NCI-H82 (cell line): ENCODE measurements at regions not wholly inside any gene's neighbourhood (a gene's known extent, or its start where the extent isn't known, plus 50 kb on each side); places are given as distances from the start of the nearest gene placed in this dataset.
"Not testable (repeated sequence)": the region's sequence is repeated elsewhere in the genome, so short reads cannot be mapped to it uniquely, and the experiment has no call there.

ENCODE experiments used
- DNase-seq: peaks from one replicate; lab custom pipeline; 2025; lab: John Stamatoyannopoulos, UW

DNA sequence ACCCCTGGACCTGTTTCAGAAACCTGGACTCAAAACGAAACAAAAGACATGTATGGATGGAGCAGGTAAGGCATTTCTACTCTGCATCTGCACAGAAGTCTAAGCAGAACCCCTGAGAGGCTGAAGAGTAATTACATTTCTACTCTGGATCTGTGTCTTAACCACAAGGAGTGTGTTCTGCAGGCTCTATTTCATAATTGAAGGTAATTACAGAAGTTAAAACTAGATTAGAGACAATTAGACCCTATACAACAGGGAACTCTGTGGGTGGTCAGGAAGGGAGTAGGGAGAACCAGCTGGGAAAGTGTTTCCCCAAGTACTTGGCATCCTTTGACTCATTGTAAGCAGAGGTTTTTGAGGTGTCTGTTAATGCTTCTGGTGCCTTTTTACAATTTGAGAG is 69.8 kb downstream of the IGSF1 start:
- peak; percentile 22 for DNase-seq

DNA sequence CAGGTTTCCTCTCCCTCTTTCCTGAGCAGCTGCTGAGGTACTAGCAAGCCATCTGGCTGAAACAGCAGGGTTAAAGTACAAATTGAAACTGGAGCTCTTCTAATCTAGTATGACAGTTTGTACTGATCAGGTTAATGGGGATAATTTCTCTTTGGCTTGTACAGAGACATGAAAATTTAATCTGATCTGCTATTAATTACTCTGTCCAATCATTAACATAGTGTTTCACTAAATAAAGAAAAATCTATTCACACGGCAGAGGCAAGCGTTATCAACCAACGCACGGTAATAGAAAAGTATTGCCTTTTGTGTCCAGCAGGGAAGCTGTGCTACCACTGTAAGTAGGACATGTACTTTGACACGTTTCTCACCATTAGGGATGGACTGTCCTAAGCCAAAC is 71.1 kb downstream of the IGSF1 start:
- peak; percentile 92 for DNase-seq

DNA sequence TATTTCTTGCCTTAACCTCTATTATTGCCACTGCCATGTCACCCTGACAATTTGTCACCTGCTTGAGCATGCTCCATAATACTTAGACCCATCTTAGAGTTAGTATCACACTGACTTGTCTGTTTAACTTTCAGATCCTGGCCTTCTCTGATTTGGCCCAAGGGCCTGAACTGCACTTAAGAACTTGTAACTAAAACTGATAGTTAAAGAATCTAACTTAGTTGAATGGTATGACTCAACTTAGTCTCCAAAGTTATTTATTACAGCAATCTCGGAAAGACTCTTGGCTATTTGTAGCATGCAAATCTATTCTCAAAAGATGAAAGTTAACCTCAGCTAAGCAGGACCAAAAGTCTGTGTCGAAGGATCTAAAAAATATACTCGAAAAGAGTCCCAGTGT is 72.3 kb downstream of the IGSF1 start:
- DNase-seq = no peak

DNA sequence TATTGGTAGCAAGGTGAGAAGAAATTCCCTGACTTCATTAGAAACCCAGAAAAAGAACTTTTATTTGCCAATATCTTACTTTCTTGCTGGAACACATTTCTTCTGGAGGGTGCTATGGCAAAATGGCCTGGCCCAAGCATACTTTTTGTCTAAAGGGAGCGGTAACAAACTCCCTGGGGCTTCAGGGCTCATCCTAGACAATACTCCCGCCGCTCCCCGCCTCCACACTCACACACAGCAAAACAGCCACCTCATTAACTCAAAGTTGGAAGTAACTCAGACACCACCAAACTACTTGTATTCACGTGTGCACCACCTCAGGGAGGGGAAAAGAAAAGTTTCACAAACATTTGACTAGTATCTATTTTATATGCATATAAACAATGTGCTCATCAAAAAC is 75.7 kb downstream of the IGSF1 start:
- no peak for DNase-seq

DNA sequence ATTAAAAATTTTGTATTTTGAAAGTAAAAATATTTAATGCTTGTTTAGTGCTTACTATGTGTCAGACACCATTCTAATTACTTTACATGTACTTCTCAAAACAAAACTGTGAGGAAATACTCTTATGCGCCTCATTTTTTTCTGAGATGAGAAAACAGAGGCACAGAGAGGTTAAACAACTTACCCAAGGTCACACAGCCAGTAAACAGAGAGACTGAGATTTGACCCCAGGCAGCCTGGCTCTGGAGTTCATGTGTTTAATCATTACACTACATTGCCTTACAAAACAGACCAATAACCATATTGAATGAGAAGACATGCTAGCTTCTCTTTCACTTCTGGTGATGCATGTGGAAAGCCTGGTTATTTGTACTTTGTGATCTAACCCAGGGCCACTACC is 86.3 kb downstream of the IGSF1 start:
- DNase-seq = no peak

DNA sequence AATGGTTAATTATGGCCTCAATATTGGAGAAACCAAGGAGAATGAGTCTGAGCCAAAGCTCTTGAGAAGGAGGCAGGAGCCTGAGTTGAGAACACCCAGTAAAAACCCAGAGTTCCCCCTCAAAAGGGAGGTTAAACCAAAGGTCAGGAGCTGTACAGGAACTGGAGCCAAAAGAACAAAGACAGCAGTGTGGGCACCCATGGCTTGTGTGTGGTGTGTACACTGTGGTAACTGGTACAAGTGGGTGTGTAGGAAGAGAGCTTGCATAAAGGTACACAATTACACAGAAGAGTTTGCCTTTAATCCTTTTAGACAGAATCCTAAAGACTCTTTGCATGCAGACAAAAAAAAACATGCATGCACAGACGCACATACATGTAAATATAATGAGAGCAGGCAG is 87.1 kb downstream of the IGSF1 start:
- no peak for DNase-seq

DNA sequence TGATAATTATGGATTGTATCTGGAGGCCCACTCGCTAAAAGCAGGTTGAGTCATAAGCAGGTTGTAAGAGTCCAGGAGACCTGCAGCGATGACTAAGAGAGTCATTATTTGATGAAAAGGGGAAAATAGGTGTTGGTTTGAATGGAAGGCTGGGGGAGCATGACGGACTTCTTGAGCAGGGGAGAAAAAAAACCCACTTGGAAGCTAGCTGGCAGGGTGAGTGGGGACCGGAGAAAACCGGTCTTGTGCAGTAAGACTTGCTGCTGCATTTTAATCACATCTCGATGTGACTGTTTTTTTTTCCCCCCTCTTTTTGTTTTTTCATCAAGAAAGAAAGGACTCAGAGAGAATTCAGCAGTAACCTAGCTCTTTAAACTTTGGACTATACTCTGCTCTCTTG is 90.0 kb downstream of the IGSF1 start:
- no peak for DNase-seq

DNA sequence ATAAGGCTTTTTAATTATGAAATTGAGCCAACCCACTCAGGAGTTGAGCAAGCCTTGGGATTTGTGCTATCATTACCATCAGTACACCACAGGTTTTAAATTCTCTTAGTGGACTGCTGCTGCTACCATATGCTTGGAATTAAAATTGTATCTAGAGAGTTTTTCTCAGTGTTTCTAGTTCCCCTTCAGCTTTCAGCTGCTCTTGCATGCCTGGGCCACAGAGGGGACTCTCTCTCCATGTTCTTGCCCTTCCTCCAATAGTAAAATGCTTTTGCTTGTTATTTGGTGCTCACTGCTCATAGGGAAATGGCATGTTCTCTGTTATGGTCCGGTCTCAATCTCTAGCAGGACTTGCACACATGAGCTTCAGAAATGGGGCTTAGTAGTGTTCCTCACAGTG is 101.9 kb downstream of the IGSF1 start:
- DNase-seq = peak; percentile 75

DNA sequence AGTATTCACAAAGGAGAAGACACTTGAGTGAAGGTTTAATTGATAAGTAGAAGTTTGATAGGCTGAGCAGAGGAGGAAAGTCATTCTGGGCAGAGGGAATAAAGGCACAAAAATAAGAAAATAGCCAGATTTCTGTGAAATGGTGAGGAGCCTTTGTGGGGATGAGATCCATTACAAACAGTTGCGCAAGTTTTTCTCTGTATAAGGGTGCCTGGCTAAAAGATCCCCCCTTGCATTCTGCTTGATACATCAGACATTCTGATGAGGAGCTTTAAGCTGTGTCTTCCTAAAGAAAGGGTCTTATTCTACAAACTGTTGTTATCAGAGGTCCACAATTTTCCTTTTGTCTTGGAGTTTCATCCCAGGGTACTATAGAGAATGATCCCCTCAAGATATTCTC is 112.0 kb downstream of the ARHGAP36 start:
- no peak for DNase-seq

DNA sequence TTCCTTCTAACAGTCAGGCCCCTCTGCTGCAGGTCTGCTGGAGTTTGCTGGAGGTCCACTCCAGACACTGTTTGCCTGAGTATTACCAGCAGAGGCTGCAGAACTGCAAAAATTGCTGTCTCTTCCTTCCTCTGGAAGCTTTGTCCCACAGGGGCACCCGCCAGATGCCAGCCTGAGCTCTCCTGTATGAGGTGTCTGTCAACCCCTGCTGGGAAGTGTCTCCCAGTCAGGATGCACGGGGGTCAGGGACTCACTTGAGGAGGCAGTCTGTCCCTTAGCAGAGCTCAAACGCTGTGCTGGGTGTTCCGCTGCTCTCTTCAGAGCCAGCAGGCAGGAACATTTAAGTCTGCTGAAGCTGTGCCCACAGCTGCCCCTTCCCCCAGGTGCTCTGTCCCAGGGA is 105.5 kb downstream of the ARHGAP36 start:
- DNase-seq = not testable (repeated sequence)

DNA sequence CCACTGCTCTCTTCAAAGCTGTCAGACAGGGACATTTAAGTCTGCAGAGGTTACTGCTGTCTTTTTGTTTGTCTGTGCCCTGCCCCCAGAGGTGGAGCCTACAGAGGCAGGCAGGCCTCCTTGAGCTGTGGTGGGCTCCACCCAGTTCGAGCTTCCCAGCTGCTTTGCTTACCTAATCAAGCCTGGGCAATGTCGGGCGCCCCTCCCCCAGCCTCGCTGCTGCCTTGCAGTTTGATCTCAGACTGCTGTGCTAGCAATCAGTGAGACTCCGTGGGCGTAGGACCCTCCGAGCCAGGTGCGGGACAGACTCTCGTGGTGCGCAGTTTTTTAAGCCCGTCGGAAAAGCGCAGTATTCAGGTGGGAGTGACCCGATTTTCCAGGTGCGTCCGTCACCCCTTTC is 99.5 kb downstream of the ARHGAP36 start:
- not testable (repeated sequence) for DNase-seq

DNA sequence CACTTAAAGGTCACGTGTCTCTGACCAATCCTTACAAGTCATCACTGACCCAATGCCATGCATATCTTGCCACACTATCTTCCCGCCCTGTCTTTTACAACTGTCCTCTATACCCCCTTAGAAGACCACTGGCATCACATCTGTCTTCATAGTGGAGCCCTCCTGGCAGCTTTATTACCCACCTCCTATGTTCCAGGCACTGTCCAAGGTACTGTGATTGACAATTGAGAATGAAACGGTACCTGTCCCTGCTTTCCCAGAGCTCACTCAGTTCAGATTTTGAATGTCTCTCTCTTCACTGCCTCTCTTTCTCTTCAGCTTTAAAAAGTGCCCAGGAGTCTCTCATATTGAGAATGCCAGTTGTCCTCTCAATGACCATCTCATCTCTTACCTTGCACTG is 88.6 kb downstream of the ARHGAP36 start:
- DNase-seq = no peak
